Amniotic stem cell (primary cell): ENCODE measurements at regions not wholly inside any gene's neighbourhood (a gene's known extent, or its start where the extent isn't known, plus 50 kb on each side); places are given as distances from the start of the nearest gene placed in this dataset.
"Not testable (repeated sequence)": the region's sequence is repeated elsewhere in the genome, so short reads cannot be mapped to it uniquely, and the experiment has no call there.

Experiments used
- DNase-seq: peaks from one replicate; lab custom pipeline; 2025; lab: John Stamatoyannopoulos, UW

DNA sequence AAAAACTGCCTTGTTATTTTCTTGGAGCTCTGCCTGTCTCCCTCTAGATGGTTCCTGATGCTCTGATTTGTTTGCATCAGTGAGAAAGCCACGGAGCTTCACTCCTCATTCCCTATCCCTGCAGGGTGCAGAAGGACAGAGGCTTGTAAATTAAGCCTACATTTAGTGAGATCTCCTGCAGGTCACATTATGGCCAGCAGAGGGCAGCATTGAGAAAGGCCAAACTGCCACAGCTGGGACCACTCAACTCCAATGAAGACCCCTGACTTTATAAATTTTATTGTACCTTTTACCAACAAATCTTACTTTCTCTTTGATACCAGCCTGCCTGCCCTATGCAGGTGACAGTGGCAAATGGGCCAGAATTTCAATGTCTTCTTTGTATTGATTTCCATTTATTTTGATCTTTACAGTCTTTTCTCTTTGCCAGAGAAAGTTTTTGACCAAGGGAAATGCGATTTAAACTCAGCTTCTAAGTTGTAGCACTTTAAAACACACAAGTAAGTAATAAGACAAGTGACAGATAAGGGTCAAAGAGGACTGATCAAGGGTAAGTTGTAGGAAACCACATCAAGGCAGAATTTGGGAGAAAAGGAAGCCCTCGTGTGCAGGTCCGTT lies 1029.1 kb upstream of the KLHL29 start:
- DNase-seq, result no peak

DNA sequence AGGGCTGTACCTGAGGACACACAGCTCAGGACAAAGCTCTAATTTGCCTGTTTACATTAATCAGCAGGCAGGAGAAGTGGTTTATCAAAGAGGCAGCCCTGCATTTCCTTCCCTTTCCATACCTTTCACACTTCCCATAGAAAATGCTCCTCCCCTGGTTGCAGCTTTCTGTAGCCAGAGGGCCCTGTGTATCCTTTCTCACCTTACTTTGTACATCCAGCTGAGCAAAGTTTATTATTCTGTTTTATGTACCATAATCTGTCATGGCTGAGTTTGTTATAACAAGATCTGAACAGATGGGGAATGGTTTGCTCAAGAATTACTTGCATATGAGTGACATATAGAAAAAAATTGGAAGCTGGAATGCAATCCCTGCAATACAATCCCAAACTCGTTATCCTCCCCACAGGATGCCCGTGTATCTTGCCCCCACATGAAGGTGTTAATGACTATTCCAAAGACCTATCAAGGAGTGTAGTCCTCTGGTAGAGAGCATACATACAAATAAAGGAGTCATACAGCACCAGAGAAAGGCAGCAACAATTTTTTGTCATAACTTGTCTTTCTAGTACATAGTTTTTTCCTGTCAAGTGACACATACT lies 1025.8 kb upstream of the KLHL29 start:
- no peak for DNase-seq

DNA sequence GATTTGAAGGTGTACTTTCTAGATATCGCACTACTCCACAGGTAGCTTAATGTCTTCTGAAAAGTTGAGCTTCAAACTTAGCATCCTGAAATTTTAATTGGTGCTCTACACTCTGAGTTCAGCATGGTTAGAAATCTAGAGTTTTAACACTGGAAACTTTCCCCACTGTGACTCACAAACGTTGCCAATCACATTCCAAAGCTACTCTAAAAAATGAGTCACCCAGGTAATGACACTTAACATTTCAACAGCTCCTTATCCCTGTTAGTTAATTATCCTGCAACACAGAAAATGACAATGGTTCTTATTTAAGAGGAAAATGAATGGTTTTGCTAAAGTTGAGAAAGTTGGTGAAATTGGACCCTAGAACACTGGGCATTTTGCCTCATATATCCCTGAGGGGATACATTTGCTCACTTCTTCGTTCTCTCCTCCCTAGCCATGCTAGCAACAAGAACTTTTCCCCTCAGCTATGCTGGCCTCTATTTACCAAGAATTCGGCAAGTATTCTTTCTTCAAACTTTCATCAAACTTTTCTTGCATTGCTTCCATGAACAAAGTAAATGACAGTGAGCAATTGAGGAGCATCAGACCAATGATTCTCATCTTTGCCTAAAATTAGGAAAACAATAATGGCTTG lies 1024.1 kb upstream of the KLHL29 start:
- DNase-seq, result no peak

DNA sequence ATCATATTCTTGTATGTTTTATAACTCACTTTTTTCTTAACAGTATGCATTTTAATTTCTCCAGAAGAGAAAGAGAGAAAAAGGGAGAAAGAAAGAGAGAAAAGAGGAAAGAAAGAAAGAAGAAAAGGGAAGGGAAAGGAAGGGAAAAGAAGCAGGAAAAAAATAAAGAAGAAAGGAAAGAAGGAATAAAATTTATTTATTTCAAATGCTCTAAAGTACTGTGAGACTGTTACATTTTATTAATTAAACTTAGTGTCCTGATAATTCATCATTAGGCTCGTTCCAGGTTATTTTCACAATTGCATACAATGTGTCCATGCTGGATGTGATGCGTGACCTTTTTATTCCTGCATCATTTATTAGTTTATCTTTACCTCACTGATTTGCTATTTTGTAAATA lies 1023.4 kb upstream of the KLHL29 start:
- no peak for DNase-seq

DNA sequence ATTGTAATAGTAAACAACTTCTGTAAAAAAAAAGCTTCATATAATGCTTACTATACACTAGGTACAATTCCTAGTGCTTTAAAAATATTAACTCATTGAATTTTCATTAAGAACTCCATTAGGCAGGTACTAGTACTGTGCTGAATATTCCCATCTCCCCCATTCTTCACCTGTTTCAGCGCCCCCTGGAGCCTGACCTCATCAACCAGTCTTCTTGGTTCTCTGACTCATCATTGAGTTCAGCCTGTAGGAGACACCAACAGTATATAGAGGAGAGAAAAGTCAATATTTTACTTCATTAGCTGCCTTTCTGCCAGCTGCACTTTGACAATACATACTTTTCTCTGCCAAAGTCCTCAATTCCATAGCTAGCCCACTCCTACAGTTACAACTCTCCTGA lies 1009.9 kb upstream of the KLHL29 start:
- DNase-seq, result no peak

DNA sequence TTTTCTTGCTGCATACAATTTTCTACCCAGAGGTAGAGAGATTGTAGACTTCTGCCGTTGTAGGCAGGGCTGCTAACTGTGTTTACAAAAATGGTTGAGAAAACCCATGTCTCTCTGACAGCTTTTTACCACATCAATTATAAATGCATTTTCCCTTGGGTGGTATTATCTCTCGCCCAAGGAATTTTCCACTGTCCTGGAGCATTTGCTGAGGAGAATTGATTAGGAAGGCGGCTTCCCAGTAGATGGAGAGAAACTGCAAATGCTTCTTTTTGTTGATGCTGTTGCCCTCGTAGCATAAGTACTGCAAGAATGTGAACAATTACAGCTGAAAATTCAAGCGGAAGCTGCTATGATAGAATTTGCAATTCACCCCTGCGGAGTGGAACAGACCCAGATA lies 1007.7 kb upstream of the KLHL29 start:
- DNase-seq, result no peak

DNA sequence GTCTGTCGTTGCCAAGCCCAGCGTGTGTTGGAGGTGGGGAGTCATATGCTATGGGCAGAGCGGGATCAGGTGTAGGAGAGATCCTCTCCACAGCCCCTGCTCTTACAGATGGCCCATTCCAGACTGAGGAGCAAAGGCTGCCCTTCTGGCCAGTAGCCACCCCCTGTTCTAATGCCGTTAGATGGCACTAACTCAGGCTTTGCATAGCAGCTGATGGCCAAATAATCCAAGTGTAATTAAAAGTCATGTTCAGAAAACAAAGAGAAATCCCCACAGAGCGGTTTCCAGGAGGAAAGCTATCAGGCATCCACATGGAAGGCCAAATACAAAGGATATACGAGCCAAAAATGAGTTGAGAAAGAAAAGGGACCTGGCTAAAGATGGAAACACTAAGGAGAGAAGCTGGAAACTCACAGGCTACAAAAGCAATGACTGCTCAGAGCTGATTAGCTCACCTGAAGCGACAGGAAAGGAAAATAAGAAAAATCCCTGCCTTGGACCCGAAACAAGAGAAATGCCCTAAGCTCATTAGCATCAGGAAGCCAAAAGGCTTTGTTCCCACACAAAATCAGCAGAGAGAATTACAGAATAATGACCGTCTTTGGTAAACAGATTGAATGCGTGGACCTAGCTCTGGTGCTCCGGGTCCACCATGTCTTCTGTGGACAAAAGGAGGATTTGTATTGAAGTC lies 1002.4 kb upstream of the KLHL29 start:
- DNase-seq, result no peak

DNA sequence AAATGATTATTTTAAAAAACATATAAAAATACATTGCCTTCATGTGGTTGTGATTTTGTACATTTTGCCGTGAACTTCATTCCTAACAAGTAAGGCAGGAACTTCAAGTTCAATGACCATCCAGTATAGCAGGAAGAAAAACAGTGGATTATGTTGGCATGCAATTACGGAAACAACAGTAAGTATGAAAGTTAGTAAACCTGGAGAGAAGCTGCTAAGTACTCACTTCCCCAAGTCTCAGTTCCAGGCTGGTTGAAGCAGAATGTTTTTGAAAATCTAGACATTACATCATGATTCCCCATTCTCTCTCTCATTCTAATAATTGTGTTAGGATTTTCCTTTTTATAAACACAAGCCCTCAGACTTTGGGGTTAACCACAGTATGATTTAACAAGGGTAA lies 987.1 kb upstream of the KLHL29 start:
- DNase-seq, result no peak

DNA sequence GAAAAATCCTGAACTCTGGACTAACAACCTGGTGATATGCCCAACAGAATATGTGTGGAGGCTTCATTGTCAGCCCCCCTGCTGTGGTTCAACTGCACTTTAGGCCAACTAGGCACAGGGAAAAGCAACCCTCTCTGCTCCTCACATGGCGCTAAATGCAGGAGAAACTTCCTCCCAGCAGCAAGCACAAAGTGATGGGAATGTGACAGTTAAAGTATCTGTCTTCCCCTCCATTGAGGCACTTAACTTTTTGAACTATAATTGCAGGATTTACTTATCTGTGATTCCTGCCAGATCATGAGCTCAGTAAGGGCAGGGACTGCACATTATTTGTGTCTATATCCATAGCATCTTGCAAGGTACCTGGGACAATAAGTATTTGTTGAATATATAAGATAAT lies 981.2 kb upstream of the KLHL29 start:
- no peak for DNase-seq

DNA sequence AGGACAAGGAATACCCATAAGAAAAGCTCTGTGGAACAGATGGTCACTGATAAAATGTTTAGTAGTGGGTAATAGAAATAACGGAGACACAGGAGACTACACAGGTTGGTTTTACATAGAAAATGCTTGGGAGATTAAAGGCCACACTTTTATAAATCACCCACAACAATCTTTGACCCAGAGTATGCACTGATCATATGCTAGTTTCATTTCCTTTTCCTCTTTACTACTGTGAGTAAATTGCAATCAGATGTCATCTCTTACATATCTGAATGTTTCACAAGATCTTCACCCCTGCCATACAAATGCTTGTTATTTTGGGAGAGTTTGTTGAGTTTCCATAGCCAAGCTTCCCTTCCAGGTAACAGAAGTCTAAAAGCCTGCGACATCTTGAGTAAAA lies 978.4 kb upstream of the KLHL29 start:
- no peak for DNase-seq

DNA sequence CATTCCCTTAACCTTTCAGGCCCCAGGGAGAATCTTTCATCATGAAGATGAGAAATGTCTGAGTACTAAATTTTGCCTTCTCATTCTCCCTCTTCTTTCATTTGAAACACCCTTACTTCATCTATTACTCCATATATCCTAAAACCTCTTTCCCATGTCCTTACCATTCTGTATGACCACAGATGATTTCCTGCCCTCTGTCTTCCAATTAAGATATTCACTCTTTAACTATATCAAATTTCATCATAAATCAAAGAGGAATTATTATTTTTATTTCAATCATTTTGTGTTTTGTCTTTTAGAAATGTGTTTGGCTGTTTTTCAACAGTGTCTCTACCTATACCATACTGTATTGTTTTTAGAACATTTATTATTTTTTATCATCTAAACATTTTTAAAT lies 964.9 kb upstream of the KLHL29 start:
- DNase-seq, result no peak

DNA sequence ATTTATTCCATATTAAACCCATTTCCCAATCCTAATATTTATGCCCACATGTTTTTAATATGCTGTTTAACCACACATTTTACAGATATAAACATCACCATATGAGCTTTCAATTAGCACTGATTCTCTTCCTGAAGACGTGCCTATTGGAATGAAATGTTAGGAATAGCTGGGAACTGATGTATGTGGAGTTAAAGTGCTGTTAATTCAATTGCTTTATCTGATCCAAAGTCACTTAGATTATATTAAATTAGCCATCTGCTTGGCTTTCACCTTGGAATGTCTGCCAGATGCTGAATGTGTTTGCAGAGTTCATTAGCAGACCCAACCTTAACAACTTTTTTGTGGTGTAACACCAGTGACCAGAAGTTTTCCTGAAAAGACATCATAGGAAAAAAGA lies 942.9 kb upstream of the KLHL29 start:
- no peak for DNase-seq

DNA sequence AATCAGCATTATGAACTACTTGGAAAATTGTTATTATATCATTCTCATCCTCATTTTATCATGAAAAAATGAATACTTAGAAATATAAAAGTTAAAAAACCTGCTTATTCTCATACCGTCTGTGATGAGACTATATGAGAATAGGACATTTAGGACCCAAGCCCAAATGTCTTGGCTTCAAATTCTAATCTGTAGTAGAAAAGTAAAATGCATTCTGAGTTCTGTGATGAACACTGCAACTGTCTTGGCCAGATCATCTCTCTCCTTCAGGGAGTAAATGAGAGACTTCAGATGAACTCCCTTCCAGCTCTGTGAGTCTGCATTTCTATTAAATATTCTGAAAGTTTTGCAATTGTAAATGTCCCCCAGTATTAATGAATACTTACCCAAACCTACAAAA lies 940.7 kb upstream of the KLHL29 start:
- no peak for DNase-seq

DNA sequence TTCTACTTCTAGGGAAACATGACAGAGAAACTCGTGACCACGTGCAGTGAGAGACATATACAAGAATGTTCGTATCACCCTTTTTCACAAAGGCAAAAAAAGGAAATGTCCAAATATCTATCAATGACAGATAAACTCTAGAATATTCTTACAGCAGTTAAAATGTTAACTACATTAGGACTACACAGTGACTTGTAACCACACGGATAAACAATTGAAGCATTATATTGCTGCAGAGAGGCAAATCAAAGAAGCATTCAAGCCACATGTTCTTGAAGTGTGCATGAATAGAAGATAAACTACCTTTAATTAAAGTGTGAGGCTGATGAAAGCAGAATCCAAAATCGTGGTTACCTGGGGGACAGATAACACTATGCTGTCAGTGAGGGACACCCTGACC lies 935.3 kb upstream of the KLHL29 start:
- DNase-seq, result no peak

DNA sequence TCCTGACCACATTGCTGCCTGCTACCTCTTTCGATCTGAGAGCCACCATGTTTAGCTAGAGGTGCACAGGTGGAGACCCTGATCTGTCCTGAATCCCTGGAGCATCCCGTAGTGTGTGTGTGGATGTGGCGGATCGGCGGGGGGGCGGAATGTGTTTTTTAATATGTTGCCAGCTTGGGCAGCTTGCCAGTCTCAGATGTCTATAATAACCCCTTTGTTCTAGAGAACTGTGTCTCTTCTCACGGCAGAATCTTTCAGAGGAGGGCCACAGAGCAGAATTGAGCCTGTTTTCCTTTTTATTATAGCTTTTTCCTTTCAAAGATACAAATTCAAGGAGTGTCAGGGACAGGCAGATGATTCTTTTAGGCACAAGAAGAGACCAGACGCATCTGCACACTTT lies 934.1 kb upstream of the KLHL29 start:
- DNase-seq, result no peak

DNA sequence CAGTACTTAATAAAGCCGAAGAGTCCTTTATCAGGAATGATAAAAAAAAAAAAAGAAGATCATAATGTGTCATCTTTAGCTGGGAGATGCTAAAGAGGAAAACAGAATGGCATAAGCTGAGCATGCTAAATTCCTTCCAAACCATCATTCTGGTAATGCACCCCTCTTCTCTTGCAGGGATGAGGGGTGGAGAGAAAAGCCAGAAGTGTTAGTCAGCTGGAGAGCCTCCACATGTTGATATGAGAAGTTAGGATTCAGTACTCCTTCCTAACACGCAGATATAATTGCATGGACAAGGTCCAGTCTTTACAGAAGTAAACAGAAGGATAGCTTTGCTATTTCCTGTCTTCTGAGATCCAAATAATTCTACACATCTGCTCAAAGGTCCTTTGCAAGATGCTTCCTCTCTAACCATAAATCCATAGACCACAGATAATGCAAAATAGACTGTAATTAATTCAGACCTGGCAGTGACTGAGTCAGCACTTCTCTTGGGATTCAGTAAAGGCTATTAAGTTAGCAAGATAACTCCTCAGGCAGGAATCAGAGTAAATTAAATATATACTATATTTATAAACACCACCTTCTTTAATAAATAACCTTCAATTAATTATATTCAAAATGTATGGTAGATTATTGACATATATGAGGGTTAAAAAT lies 930.0 kb upstream of the KLHL29 start:
- no peak for DNase-seq

DNA sequence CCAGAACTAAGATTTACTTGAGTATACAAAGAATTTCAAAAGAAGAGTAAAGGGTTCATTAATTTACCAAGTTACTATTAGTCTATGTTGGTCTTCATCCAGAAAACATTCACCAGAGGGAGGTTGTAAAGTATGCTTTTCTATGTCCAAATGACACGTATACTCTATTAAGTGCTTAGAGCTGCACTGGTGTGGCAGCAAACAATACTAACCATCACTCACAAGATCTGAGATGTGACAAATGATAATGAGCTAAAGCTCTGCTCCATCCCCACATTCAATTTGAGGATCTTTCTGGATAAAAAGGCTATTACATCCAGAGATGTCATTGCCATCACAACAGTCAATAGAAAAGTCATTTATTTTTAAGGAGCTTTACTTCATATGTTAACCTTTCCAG lies 926.5 kb upstream of the KLHL29 start:
- DNase-seq, result no peak

DNA sequence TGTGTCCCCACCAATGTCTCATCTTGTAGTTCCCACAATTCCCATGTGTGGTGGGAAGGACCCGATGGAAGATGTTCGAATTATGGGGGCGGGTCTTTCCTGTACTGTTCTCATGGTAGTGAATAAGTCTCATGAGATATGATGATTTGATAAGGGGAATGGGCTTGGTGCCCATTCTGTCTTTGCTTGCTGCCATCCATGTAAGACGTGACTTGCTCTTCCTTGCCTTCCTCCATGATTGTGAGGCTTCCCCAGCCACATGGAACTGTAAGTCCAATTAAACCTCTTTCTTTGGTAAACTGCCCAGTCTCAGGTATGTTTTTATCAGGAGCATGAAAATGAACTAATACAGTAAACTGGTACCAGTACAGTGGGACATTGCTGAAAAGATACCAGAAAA lies 909.9 kb upstream of the KLHL29 start:
- not testable (repeated sequence) for DNase-seq

DNA sequence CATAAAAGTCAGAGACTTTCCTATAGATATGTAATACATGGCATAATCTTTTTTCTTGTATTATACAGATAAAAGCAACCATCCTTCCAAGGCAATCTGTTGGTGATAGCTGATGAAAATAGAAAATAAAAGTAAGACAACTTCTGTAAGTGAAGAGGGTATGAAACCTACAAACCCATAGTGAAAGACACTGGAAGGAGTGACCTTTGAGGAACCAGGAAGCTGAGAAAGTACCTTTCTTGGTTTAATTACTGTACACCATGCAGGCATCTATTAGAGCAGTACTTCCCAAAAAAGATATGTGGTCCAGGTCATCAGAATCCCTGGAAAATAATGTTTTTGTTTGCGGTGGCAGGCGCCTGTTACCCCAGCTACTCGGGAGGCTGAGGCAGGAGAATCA lies 906.6 kb upstream of the KLHL29 start:
- no peak for DNase-seq

DNA sequence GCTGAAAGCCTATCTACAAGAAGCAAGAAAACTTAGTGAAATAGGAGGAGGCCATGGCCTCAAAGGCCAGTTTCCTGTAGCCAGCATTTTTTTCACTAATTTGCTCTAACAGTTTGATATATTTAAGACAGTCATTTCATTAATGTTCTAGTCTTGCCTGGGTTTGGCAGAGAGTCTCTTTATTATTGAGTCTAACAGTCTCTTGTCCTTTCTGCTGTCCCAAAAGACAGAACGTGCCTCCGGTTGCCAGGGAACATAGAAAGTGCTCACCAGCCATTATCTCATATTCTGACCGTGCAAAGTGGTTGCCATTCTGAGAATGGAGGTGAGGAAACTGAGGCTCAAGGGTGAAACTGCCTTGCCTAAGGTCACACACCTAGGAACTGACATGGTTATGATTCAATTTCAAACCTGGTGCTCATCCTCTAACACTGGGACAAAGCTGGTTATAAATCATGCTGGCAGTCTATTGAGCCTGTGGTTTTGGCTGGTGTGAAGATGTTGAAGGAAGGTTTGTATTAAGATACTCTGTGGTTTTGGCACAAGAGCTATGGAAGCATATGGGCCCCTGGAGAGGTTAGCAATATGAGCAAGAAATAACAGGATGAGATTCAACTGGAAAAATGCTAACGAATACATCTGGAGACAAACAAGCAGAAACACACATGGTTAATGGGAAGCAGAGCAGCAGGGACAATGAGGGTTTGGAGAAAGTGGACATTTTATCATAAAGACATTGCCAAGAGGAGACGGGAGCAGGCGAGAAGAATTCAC lies 903.3 kb upstream of the KLHL29 start:
- DNase-seq, result no peak

DNA sequence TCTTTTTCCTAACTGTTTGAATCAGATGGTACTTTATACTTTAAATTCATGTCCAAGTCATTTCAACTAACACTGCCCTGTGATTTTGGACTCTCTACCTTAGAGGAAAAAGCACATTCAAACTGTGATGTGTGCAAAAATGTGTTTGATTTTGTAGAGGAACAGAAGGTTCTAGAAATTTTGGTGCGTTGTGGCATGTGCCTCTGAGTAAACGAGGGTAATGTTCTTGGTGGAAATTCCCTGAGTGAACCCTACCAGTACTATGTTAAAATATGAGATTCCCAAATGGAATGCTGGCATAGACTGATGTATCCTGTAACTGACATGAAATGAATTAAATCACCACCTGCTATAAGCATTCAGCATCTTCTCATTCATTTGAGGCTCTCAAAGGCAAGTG lies 901.9 kb upstream of the KLHL29 start:
- no peak for DNase-seq

DNA sequence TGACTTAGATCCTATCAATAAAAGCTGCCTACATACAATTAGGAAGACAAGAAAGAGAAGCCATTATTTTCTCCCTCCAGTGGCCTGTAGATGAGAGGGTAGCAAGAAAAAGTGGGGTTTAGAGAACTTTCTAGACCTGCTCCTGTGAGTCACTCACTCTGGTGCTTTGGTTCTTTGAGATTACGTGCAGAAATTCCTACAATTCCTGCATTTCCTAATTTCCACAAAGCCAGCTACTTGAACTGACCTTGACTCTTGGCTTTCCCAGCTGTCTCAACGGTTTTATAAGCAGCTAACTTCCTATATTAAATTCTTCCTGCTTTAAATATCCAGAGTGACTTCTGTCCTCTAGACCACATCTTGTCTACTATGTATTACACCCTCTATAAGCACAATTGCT lies 899.5 kb upstream of the KLHL29 start:
- DNase-seq, result no peak
